HG03558 (cell line): ENCODE measurements at regions not wholly inside any gene's neighbourhood (a gene's known extent, or its start where the extent isn't known, plus 50 kb on each side); places are given as distances from the start of the nearest gene placed in this dataset.

Experiments used
- ATAC-seq: cut with Tn5 transposase; IDR thresholded peaks from one replicate; pipeline ENCODE4 v1.9.1; 2021; ENCODE audit warnings: moderate number of reproducible peaks; ENCODE audit not compliant: unreplicated experiment; ENCODE audit errors: extremely low read depth

DNA sequence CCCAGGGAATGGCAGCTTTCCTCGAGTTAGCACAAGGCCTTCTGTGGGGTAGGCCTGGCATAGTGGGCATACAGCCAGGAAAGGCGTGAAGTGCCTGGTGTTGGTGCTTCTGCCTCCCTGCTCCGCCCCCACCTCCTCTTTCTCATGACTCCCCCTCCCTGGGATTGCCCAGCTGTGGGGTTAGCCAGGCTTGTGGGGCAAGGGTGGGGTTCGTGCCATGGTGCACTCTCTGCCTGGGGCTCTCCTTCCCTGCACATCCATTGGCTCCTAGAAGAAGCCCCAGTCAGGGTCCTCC is 236.8 kb upstream of the NCAM1 start:
- ATAC-seq, result no peak

DNA sequence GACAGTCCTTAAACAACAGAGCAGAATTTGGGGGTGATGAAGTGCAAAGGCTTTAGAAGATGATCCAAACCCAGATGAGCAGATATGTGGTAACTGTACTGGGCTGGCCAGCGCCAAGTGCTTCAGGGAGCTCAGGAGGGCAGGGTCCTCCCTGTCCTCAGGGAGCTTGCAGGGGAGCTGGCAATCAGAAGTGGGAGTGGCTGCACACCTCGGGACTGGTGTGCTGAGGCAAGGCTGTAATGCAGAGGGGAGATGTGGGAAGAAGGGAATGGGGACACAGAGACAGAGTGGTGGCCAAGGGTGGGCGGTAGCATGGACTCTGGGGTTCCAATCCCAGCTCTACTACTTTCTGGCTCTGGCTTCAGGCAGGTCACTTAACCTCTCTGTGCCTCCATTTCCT is 235.6 kb upstream of the NCAM1 start:
- ATAC-seq, result no peak

DNA sequence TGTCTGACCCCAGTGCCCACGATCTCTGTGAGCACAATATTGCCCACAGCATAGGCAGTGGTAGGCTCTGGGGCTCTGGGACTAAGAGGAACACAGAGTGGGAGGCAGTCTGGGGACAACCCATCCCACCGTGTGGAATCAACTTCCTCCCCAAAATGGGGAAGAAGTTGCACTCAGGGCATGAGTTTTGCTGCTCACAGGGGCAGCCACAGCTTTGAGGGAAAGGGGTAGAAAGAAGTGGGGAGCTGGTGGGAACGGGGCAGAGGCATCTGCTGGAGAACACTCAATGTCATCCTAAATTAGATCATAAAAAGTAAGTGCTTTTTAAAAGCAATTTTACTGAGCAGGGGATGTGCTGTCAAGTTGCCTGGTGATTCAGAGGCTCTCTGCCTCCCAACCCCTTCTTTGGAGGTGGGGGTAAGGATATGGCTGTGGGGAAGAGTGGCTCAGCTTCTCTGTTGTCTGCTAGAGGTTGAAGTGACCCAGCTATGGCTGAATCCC is 233.8 kb upstream of the NCAM1 start:
- ATAC-seq, result no peak

DNA sequence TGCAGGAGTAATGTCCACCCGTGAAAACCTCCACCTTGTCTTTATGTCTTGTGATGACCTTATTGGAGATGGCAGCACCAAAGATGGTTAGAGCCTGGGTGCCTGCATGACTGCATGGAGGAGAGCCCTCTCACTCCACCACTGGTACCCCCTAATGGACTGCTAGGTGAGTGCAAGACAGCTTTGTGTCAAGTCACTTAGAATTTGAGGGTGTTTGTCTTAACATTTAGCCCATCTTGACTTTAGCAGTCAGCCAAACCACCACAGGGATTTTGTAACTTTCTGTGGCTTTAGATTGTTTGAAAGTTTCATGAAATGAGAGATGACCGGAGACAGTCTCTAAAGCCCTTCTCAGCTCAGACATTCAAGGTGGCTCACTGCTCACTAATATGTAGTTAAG is 232.9 kb upstream of the NCAM1 start:
- no peak for ATAC-seq

DNA sequence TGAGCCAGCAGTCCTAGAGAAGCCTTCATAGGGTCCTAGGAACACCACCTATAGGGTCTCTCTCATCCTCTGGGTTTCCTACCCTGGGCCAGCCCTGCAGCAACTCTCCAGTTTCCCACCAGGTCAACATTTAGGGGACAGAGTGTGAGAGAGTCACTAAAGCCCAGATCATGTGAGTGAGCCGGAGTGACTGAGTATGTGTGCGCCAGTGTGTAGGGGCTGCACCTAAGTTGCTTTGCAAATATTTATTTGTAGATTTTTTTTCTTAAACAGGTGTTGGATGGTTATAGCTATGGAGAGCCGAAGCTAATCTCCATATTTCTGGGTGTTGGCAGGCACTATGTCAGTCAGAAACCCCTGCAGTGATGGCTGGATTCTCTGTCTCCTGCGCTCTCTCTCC is 232.5 kb upstream of the NCAM1 start:
- no peak for ATAC-seq

DNA sequence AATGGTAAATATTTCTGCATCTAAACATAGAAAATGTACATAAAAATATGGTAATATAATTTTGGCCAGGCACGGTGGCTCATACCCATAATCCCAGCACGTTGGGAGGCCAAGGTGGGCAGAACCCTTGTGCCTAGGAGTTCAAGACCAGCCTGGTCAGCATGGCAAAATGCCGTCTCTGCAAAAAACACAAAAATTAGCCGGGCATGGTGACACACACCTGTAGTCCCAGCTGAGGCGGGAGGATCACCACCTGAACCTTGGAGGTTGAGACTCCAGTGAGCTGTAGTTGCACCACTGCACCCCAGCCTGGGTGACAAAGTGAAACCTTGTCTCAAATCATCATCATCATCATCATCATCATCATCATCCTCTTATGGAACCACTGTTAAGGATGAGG is 230.6 kb upstream of the NCAM1 start:
- no peak for ATAC-seq

DNA sequence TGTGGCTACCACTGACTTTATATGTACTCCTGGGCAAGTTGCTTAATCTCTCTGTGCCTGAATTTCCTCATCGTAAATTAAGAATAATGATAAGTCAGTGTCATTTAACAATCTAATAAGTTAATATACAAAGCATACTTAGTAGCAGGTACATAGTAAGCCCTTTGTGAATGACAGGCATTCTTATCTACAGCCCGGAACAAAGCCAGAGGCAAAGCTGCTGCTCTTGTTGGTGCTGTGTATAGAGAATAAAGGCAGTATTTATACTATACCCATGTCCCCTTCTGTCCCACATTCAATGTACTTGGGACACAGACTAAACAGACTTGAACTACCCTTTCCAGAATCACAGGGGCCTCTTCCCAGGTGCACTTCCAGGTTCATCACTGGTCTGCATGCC is 229.7 kb upstream of the NCAM1 start:
- no peak for ATAC-seq

DNA sequence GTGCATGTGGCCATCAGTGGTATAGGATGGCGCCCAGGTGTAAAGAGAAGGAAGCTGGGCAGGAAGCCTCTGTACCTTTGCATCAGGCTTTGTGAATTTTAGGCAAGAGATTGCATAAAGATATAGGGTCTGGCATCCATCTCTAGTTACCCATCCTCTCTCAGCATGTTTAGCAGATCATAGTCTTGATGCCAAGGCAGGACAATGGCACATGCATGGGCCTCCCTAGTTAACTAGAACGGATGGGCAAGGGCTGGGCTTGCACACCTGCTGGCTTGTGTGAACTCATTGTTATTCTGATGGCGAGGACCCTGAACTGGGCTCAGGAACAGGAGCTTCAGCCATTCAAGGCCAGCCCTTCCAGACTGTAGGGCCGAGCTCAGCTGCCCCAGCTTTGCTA is 229.2 kb upstream of the NCAM1 start:
- no peak for ATAC-seq

DNA sequence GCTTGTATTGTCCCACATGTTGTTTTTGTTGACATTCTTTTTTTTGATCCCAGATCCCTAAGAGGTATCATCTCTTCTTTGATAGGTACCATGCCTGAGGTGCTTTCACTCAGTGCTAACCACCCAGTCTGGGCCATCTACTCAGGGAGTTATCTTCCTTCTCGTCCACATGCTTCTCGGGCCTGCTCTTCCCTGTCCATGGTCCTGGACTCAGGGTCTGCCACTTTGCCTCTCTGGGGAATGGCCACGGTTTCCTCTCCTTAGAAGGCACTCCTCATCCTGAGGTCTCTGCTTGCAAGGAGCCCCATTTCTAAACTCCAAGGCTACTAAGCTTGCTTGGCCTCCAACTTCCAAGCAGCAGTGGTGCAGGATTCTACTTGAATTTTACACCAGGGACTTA is 227.0 kb upstream of the NCAM1 start:
- ATAC-seq, result no peak

DNA sequence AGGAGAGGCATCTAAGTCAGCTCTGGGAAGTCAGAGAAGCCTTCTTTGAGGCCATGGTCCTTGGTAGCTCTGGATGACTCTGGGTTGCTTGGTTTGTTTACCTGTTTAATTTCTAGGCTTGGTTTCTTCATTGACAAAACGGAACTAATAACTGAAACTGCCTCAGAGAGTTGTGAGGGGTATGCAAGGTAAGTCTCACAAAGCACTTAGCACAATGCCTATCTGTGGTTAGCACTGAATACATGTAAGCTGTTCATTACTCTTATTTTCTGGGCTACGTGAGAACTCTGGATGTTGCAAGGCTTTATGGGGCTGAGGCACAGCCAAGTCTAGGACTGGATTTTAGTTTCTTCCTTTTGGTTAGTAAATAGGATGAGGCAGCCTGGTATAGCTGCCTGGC is 225.8 kb upstream of the NCAM1 start:
- no peak for ATAC-seq

DNA sequence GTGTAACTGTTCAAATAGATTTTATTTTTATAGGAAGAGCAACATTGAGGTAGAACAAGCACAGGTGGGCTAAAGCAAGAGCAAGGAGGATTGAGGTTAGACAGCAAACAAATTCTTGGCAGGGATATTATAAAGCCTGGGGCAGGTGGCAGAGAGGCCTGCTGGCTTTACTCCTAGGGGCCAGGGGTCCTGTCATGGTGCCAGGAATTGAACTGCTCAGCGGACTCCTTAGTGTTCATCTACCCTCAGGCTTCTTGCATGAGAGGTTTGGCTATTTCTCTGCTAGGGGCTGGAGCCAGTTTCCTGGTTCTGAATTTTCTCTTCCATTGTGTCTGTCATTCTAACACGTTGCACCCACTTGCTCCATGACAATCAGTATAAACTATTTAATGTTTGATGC is 217.2 kb upstream of the NCAM1 start:
- ATAC-seq, result no peak

DNA sequence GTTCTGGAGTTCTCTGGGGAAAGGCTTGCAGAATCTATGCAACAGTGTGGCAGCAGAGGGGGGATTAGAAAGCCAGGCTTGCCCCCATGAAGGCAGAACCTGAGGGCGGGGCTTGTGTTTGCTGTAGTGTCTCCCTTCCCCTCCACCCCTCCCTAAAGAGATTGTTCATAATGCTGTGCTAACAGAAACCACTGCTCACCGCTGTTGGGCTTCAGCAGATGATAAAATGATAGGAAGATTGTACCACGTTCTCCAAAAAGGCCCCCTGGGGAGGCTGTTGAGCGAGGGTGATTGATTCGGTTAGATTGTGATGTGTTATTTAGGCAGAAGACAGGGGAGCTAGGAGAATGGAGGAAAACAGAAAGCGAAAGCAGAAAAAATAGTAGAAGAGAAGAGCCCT is 215.2 kb upstream of the NCAM1 start:
- ATAC-seq, result no peak

DNA sequence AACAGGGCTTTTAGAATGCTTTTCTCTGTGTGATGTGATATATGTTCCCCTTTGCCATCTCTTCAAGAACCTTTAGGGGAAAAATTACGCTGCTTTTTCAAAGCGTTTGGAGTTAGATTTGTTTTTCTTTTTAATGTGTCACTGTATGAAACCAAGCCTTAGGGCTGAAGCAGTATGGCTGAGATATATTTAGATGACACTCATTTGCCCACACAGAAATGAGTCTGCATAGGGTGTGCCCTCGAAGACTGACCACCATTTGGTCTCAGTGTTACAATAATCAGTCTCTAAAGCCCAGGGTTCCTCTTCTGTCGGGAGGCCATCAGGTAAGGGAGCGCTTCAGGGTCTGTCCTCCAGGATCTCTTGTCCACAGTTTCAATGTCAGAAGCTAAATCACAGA is 213.0 kb upstream of the NCAM1 start:
- ATAC-seq, result no peak

DNA sequence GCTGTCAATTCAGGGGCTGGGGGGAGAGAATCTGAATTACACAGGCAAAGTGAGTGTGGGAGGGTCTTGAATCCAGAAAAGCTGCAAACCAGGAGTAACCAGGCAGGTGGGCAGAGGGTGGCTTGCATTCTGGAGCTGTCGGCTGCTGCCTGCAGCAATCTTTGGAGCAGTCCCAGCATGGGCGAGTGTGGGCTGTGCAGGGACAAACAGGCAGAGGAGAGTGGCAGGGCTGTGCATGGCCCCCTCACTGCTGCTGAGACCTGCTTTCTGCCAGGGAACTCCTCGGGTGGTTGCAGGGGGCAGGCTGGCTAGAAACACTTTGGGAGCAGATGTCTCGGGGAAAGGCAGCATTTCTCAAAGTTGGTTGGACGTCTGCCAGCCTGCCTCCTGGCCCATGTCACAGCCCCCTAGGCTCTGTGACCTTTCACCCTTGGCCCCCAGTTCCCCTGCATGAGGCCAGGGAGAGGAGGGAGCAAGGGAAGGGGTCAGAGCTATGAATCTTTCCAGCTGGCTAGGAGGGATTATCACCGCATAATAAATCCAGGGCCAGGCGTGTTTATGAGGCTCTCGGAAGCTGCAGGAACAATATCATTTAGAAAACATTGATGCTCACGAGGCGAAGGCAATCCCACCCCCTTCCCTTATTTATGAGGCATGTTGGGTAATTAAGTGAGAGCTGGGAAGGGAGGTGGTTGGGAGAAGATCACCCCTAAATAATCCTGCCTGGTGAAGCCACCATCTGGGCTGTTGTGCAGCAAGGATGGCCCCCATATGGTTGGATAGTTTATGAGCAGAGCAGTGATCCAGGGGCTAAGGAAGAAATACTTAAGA is 212.3 kb upstream of the NCAM1 start:
- ATAC-seq, result no peak

DNA sequence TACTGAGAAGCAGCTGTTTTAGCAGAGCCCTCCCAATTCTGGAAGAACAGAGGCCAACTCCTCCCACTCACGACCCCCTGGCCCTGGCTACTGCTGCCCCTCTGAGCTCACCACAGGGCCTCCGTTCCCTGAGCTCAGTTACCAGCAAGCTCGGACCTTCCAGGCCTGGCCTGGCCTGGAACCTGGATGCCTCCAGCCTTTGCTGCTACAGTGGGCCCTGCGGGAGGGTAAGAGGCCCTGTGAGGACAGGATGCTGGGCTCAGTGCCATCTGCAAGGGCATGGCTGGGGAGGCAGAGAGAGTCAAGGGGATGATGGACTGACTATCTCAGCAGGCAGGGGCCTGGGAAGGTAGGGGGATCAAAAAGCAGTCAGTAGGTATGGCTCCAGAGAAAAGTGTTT is 209.9 kb upstream of the NCAM1 start:
- ATAC-seq, result no peak

DNA sequence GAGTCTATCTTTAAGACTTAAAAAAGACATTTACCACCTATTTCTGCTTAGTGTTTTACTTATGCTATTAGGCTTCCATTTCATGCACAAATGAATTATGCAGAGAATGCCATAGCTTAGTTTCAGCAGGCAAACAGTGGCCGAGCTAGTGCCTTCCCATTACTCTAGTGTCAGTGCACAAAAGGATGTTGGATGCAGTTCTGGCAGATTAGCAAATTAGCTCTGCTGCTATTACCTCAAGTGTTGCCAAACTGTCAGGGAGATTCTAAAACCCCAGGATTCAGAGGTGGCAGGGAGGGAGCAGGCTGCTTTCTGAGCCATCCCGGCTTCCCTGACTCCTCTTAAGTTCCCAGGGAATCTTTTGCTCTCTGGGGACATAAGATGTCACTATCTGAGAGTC is 209.4 kb upstream of the NCAM1 start:
- no peak for ATAC-seq

DNA sequence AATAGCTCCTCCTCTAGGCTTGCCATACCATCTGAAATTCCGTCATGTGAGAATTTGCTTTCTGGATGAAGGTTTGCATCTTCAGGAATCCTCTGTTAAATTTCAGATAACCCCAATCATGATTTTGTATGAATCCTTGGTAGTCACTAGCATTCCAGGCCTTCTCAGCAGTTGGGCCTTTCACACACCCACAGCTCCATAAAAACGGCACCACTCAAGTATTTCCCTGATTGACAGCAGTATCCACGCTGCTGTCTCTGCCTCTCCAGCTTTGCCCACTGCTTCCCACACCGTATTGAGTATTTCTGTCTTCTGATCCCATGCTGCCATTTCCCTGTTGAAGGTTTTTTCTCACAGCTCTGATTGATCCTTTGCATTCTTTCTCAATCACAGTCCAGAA is 208.7 kb upstream of the NCAM1 start:
- ATAC-seq, result no peak

DNA sequence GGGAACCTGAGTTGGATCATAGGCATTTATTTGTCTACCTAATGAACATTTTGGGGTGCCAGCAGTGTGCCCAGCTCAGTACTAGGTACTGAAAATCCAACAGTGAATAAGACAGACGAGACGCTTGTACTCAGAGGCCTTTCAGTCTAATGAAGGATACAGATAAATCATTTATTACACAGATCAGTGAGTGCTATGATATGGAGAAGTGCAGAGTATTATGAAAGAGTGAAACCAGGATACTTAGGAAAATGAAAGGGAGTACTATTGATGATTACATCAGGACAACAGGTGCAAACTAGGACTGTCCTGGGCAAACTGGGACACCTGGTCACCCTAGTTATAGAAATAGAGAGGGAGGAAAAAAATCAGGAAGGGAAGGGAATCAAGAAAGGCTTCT is 207.5 kb upstream of the NCAM1 start:
- ATAC-seq, result no peak

DNA sequence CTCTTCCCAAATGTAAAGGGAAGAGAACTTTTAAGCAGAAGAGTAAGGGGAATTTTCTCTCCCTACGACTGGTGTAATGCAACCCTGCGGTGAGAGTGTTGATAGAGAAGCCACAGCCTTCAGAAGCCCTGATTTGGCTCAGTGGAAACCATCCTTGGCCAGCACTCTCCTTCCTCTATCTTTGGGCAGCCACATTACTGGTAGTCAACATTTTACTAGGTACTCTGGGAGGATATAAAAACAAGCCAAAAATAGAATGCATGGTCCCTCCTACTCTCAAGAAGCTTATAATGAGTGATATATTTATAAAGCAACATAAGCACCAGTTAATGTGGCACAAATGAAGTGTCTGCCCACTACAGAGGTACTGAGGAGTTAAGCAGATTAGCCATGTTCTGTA is 201.8 kb upstream of the NCAM1 start:
- no peak for ATAC-seq

DNA sequence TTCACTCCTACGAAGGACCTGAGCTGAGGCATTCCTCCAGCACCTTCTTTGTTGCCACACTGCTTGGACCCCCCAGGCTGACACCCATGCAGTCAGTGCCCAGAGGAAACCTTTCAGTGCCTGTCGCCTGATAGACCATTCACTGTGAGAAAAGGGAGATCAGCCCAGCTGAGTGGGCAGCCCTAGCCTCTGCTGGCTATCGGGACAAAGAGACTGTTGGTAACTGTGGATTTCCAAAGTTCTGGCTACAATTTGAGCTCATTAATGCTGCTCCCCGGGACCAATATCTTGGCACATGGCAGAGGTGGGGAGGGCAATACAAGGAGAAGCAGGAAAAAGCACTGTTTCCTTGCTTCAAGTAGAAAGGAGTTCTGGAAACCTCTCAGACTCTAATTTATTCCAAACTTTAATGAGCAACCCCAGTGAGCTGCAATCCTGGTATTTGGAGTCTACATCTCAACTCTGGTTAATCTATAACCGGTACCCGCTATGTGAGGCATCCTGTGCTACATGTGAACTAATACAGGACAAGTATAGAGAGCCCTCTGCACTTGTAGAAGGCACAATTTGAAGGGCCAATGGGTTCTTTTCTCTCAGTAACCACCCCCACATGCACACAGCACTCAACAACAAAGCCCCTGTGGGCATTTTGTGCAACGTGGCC is 200.7 kb upstream of the NCAM1 start:
- no peak for ATAC-seq

DNA sequence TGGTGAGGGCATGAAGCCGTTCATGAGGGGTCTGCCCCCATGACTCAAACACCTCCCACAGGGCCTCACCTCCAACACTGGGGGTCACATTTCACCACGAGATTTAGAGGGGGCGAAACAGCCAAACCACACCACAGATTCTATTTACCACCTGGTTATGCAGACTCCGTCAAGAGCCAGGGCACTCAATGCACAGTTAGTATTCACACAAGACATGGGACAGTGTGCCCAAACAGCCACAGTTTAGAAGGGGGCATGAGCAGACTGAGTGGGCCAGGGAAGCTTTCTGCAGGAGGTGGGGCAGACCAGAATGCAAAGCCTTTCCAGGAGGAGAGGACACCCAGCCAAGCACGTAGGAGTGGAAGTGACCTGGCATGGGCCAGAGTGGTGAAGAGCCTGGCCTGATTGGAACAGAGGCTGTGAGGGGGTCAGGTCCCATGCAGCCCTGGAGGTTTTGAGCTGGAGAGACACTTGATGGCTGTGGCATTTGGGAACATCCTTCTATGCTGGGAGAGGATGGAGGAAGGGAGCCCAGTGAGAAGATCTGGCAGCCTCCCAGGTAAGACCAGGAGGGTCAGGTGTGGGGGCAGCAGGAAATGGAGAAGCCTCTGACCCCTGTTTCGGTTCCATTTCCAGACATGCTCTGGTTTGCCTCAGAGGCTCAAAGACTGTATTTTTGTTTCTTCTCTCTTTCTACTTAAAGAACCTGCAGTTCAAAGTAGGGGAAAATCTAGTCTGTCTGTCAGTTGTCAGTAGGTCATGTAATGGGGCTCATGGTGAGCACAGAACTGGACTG is 199.1 kb upstream of the NCAM1 start:
- no peak for ATAC-seq
